Spleen (tissue), 7 donors: ENCODE measurements at regions not wholly inside any gene's neighbourhood (a gene's known extent, or its start where the extent isn't known, plus 50 kb on each side); places are given as distances from the start of the nearest gene placed in this dataset.

Experiments
- CTCF ChIP-seq, 11 experiments: fragments of 200-600 bp in 7 of 11; fragments of 450-650 bp in 4 of 11; sonication (generic) in 4 of 11; IDR thresholded peaks in 8 of 11; conservative IDR thresholded peaks in 3 of 11; 1 replicate in 7 of 11; 2 replicates in 4 of 11; pipeline versions ENCODE4 v1.4.0 to v1.8.0; 2016 to 2021; ENCODE audit warnings: antibody characterized with exemption in 11 of 11, inconsistent platforms in 4 of 11, mild to moderate bottlenecking in 1 of 11
- POLR2A ChIP-seq, 3 donors: fragments of 450-650 bp; IDR thresholded peaks; one replicate each; pipeline ENCODE4 v1.5.1; 2017; ENCODE audit warnings: antibody characterized with exemption in 3 of 3, mild to moderate bottlenecking in 1 of 3
- POLR2AphosphoS5 ChIP-seq, 3 donors: sonication (generic); formaldehyde crosslinking; IDR thresholded peaks; one replicate each; pipeline ENCODE4 v1.5.1; 2017; ENCODE audit warnings: antibody characterized with exemption in 3 of 3
- donor health status: DM: no; HTN: no; CAD: no; lungs with moderate emphysema.
- donor health status: DM: no; HTN: no; CAD: no.
- donor health status: DM: no; HTN: no; CAD: no.

DNA sequence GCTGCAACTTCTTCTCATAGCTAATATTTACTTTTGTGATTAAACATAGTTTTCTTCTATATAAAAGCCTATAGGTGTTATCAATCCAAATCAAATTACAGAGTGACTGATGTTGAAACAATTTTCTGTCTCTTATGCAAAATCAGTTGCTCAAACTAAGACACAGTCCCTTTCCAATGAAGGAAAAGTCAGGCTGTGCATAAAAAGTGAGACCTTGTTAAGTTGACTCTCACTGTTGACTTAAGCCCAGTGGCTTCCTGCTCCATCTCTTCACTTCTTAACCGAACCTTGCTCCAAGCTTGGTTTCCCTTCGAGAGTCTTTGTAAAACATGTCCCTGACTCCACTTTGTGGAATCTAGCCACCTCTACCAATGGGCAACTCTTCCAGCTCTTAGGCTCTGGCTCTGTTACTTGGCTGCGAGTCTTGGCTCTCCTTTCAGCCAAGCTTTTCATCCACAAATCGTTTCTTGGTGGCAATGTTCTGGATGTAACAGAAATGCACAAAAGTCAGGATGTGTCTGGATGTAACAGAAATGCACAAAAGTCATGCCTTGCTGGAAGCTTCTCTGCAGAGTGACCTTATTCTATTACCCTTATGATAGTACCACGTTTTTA lies 118.9 kb downstream of the LIG4 start:
- no peak for TF ChIP-seq POLR2AphosphoS5 (IDR thresholded peaks at IDR 0.05)
- TF ChIP-seq CTCF (IDR thresholded peaks at IDR 0.05 in 8 of 11, conservative IDR thresholded peaks at IDR 0.05 in 3 of 11), result no peak
- no peak for TF ChIP-seq POLR2A (IDR thresholded peaks at IDR 0.05)
